Heart right ventricle (tissue), 16 donors: ENCODE measurements at regions not wholly inside any gene's neighbourhood (a gene's known extent, or its start where the extent isn't known, plus 50 kb on each side); places are given as distances from the start of the nearest gene placed in this dataset.

Experiments
- ATAC-seq, 8 donors: fragments of 200-7000 bp; cut with Tn5 transposase; one replicate each; pipeline ENCODE4 v1.9.1; 2020; ENCODE audit warnings: mild to moderate bottlenecking in 8 of 8, moderate library complexity in 8 of 8, moderate number of reproducible peaks in 1 of 8
- DNase-seq, 2 donors: peaks; one replicate each; pipeline ENCODE4 v3.0.0-alpha.2; 2020
- H3K27ac ChIP-seq, 10 donors: fragments of 200-600 bp; sonication (generic) in 2 of 10; one replicate each; pipeline versions ENCODE4 v1.5.0 to v1.8.0; 2020 to 2022; ENCODE audit warnings: mild to moderate bottlenecking in 3 of 10
- H3K27me3 ChIP-seq, 7 donors: fragments of 200-600 bp; one replicate each; pipeline ENCODE4 v1.8.0; 2021 to 2022; ENCODE audit warnings: mild to moderate bottlenecking in 2 of 7
- H3K36me3 ChIP-seq, 9 donors: fragments of 200-600 bp; sonication (generic) in 1 of 9; one replicate each; pipeline versions ENCODE4 v1.5.0 to v1.8.0; 2020 to 2022; ENCODE audit warnings: mild to moderate bottlenecking in 2 of 9
- H3K4me1 ChIP-seq, 9 donors: fragments of 200-600 bp; sonication (generic) in 1 of 9; one replicate each; pipeline versions ENCODE4 v1.5.0 to v1.8.0; 2020 to 2022; ENCODE audit warnings: mild to moderate bottlenecking in 4 of 9
- H3K4me3 ChIP-seq, 10 donors: fragments of 200-600 bp; sonication (generic) in 2 of 10; one replicate each; pipeline versions ENCODE4 v1.5.0 to v1.8.0; 2020 to 2022; ENCODE audit warnings: mild to moderate bottlenecking in 7 of 10, moderate library complexity in 2 of 10
- H3K9me3 ChIP-seq, 11 donors: fragments of 200-600 bp in 10 of 11; sonication (generic) in 2 of 11; one replicate each; pipeline versions ENCODE4 v1.5.0 to v1.8.0; 2013 to 2022; ENCODE audit warnings: mild to moderate bottlenecking in 2 of 11, control low read depth in 1 of 11, moderate library complexity in 1 of 11
- WGBS, 2 donors: extraction: QIAGEN DNeasy Blood & Tissue Kit; methylation state at CpG; one replicate each; pipeline ENCODE4 v1.1.7; 2013; ENCODE audit warnings: inconsistent platforms in 1 of 2; 5-methylcytosine and 5-hydroxymethylcytosine counted together
- intact Hi-C, 10 donors: fragments of 100-400 bp; cut with DNase I; formaldehyde crosslinking; loops; one replicate each; pipeline versions ENCODE4 v1.11.1 to v1.14.2; 2022
- TF ChIP-seq, protein P1 (sequence below), 9 donors: fragments of 200-600 bp; sonication (generic) in 2 of 9; IDR thresholded peaks; one replicate each; pipeline versions ENCODE4 v1.5.0 to v1.8.0; 2021 to 2022; ENCODE audit warnings: antibody characterized with exemption in 9 of 9, mild to moderate bottlenecking in 5 of 9, moderate library complexity in 1 of 9
- donor health status: Arrhythmogenic right ventricular cardiomyopathy.
- donor health status: ischemic (EF 13 %, LVEDD 7.1; RV severe dilation, severe dysfunction).
- donor health status: healthy with polysubstance abuse.
- donor health status: DM: no; HTN: yes; CAD: no.
- donor health status: DM: no; HTN: no; CAD: no.
- donor health status: ischemic (EF 25% LVEDD 6.9; RV normal size, moderate dysfunction).
- donor health status: ischemic (EF 25% LVEDD 5.7; RV mildly dilated, moderate dysfunction).
- donor health status: healthy.
- donor health status: DM: yes; HTN: yes; CAD: no.
- donor health status: Ischemic cardiomyopathy.
- donor health status: ischemic (EF 35%, LVEDD 5.7; RV mildly dilated, moderate dysfunction).
- donor health status: nonischemic (EF 11% LVEDD 7.7; RV severe dilation, severe dysfunction).
- donor health status: DM: yes; HTN: yes; CAD: no.
- donor health status: PGD.
- donor health status: ischemic (EF 29% LVEDD 5.4; RV normal size, mild dysfunction).
- donor health status: nonischemic (EF 23%, LVEDD 6.1; RV moderate dilation, normal function).

- no peak for DNase-seq
- peaks cover 0 to 13% (median 0%) of the 10 kb centered on the region in 7 donors for H3K27me3 ChIP-seq
- intact Hi-C loops: loop anchor here in 3 of 10 donors (10.0 kb wide), 2 partner anchors 391 to 971 kb away; no protein-coding TSS in a partner anchor
- H3K36me3 ChIP-seq: no peaks in the 10 kb centered on the region
- no peak overlapping the region for H3K27ac ChIP-seq
- WGBS, 2 donors: 31 to 46% methylated on average over 3 of the region's 3 CpGs
- no peak overlapping the region for H3K4me3 ChIP-seq
- H3K4me1 ChIP-seq: no peaks in the 10 kb centered on the region
- H3K9me3 ChIP-seq: no peaks in the 10 kb centered on the region
- no peak for ATAC-seq
- TF ChIP-seq, protein P1, sequence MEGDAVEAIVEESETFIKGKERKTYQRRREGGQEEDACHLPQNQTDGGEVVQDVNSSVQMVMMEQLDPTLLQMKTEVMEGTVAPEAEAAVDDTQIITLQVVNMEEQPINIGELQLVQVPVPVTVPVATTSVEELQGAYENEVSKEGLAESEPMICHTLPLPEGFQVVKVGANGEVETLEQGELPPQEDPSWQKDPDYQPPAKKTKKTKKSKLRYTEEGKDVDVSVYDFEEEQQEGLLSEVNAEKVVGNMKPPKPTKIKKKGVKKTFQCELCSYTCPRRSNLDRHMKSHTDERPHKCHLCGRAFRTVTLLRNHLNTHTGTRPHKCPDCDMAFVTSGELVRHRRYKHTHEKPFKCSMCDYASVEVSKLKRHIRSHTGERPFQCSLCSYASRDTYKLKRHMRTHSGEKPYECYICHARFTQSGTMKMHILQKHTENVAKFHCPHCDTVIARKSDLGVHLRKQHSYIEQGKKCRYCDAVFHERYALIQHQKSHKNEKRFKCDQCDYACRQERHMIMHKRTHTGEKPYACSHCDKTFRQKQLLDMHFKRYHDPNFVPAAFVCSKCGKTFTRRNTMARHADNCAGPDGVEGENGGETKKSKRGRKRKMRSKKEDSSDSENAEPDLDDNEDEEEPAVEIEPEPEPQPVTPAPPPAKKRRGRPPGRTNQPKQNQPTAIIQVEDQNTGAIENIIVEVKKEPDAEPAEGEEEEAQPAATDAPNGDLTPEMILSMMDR (IDR thresholded peaks at IDR 0.05): peak in 6 of 9 donors; percentile 21 to 43 (median 28)
Measured at GRCh38 chr4:36414248-36414647, 132.8 kb downstream of the DTHD1 start.

DNA sequence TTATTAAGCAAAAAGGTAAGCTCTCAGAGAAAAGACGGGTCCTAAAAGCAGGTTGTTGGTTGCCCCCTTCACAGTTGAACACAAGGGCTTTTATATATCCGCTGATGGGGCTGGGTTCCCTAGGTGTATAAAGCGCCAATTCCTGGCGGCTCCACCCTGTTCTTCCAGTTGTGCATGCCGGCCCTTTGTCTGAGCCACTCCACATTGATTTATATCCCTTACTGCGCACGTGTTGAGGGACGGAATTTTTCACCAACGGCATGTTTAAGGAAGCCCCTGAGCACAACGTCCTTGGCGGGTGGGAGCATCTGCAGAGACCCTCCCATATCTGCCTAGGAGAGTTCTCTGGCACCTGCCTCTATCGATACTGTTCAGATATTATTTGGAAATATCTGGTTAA is 135.7 kb downstream of the DTHD1 start:
- WGBS, 2 donors: 89 to 92% methylated on average over 12 of the region's 12 CpGs
- TF ChIP-seq, protein P1 (IDR thresholded peaks at IDR 0.05): no peak
- peaks cover 0 to 13% (median 0%) of the 10 kb centered on the region in 7 donors for H3K27me3 ChIP-seq
- H3K36me3 ChIP-seq: no peaks in the 10 kb centered on the region
- ATAC-seq (no peak), DNase-seq (no peak)
- no peaks in the 10 kb centered on the region for H3K9me3 ChIP-seq
- H3K27ac ChIP-seq: no peak overlapping the region
- H3K4me3 ChIP-seq: no peak overlapping the region
- no peaks in the 10 kb centered on the region for H3K4me1 ChIP-seq
- intact Hi-C loops: loop anchor here in 3 of 10 donors (10.0 kb wide), 2 partner anchors 388 to 968 kb away; no protein-coding TSS in a partner anchor

DNA sequence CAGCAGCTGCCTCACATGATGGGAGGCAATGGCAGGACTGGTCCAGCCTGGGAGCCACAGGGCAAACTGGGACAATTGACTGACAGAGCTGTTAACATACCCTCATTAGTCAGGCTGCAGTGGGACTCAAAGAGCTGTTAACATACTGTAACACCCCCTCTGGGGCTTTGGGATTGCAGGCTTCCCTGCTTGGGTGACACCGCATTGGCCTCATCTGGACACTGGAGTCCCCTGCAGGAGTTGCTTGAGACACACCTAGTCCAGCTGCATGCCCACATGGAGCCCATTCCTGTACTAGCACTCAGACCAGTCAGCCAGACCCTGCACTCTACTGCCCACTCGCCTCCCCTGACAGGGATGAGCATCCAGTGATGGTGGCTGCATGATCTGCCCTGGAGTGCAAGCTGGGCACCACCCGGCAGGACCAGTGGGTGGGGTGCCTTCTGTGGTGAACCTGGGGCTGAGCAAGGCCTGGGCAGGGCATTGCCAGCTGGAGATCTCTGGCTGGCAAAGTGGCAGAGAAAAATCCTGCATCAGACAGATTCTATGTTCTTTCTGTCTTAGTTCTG is 138.8 kb downstream of the DTHD1 start:
- intact Hi-C loops: no loop called here
- 86 to 94% methylated on average over 3 of the region's 3 CpGs for WGBS, 2 donors
- Histone ChIP-seq H3K9me3 (no peaks in the 10 kb centered on the region), H3K27me3 (peaks cover 0 to 6% (median 0%) of the 10 kb centered on the region in 7 donors), H3K27ac (no peak overlapping the region), H3K4me3 (no peak overlapping the region), H3K4me1 (no peaks in the 10 kb centered on the region), H3K36me3 (no peaks in the 10 kb centered on the region)
- ATAC-seq (no peak), DNase-seq (no peak)
- TF ChIP-seq, protein P1 (IDR thresholded peaks at IDR 0.05): no peak

GRCh38 chr4:36422607-36423006 is 141.2 kb downstream of the DTHD1 start:
- DNase-seq (no peak), ATAC-seq (no peak)
- Histone ChIP-seq H3K27ac (no peak overlapping the region), H3K27me3 (no peaks in the 10 kb centered on the region), H3K9me3 (no peaks in the 10 kb centered on the region), H3K4me1 (no peaks in the 10 kb centered on the region), H3K4me3 (no peak overlapping the region), H3K36me3 (no peaks in the 10 kb centered on the region)
- intact Hi-C loops: no loop called here
- WGBS, 2 donors: 84 to 97% methylated on average over 2 of the region's 2 CpGs
- TF ChIP-seq, protein P1 (IDR thresholded peaks at IDR 0.05): no peak
